Stimulated activated CD4-positive, alpha-beta T cell treated with anti-CD3 and anti-CD28 coated beads, Interleukin-2, amount 100 ng/mL, for 24 hours (primary cell): ENCODE measurements at regions not wholly inside any gene's neighbourhood (a gene's known extent, or its start where the extent isn't known, plus 50 kb on each side); places are given as distances from the start of the nearest gene placed in this dataset.

ENCODE experiments used
- DNase-seq, 2 donors: peaks; one replicate each; pipeline ENCODE4 v3.0.0-alpha.2; 2020

GRCh38 chrX:15977644-15978043 is 123.0 kb upstream of the AP1S2 start:
- no peak for DNase-seq

GRCh38 chrX:15976396-15976795 is 121.8 kb upstream of the AP1S2 start:
- no peak for DNase-seq

- no peak for DNase-seq
Observed at GRCh38 chrX:15973946-15974345, 119.3 kb upstream of the AP1S2 start.

- no peak for DNase-seq
Observed at GRCh38 chrX:15973299-15973698, 118.7 kb upstream of the AP1S2 start.

GRCh38 chrX:15971696-15972095 is 117.1 kb upstream of the AP1S2 start:
- no peak for DNase-seq

- no peak for DNase-seq
Observed at GRCh38 chrX:15963858-15964257, 109.2 kb upstream of the AP1S2 start.

GRCh38 chrX:15960237-15960636 is 105.6 kb upstream of the AP1S2 start:
- DNase-seq: no peak

GRCh38 chrX:15956681-15957080 is 102.1 kb upstream of the AP1S2 start:
- DNase-seq: no peak

GRCh38 chrX:15953801-15954200 is 99.2 kb upstream of the AP1S2 start:
- DNase-seq: no peak

GRCh38 chrX:15952212-15952611 is 97.6 kb upstream of the AP1S2 start:
- no peak for DNase-seq

- no peak for DNase-seq
Observed at GRCh38 chrX:15948318-15948660, 93.7 kb upstream of the AP1S2 start.

GRCh38 chrX:15947648-15948317 is 93.2 kb upstream of the AP1S2 start:
- DNase-seq: no peak

- peak in 1 of 2 donors; percentile 0 for DNase-seq
Observed at GRCh38 chrX:15946783-15947580, 92.4 kb upstream of the AP1S2 start.

GRCh38 chrX:15943391-15943790 is 88.8 kb upstream of the AP1S2 start:
- no peak for DNase-seq

- DNase-seq: no peak
Observed at GRCh38 chrX:15942307-15942706, 87.7 kb upstream of the AP1S2 start.

GRCh38 chrX:15939737-15940136 is 85.1 kb upstream of the AP1S2 start:
- DNase-seq: no peak

- no peak for DNase-seq
Observed at GRCh38 chrX:15938072-15938471, 83.5 kb upstream of the AP1S2 start.

GRCh38 chrX:15931362-15931761 is 76.7 kb upstream of the AP1S2 start:
- no peak for DNase-seq

GRCh38 chrX:15930585-15930984 is 76.0 kb upstream of the AP1S2 start:
- DNase-seq: no peak

GRCh38 chrX:15929194-15929593 is 74.6 kb upstream of the AP1S2 start:
- DNase-seq: no peak

GRCh38 chrX:15926622-15927021 is 72.0 kb upstream of the AP1S2 start:
- no peak for DNase-seq

GRCh38 chrX:15918003-15918402 is 63.4 kb upstream of the AP1S2 start:
- DNase-seq: no peak

- no peak for DNase-seq
Observed at GRCh38 chrX:15916704-15917084, 62.1 kb upstream of the AP1S2 start.

- no peak for DNase-seq
Observed at GRCh38 chrX:15915959-15916703, 61.5 kb upstream of the AP1S2 start.
